ENCODE measurements at regions not wholly inside any gene's neighbourhood (a gene's known extent, or its start where the extent isn't known, plus 50 kb on each side); places are given as distances from the start of the nearest gene placed in this dataset.

DNA sequence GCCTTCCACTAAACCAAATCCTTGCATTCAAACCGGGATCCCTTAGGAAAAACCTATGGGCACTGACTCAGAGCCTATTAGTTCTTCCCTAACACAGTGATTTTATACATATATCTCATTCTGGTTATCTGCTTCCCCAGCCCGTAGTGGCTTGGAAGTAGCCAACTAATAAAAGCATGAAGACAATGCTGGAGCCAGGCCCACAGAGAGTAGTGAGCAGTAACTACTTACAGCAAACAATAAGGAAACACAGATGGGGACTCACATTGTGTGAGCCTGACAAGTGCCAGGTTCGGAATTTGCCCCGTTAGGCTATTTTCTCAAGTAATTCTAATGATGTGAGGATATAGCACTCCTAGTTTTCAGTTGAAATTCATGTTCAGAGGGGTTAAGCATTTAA is 83.3 kb upstream of the OR5AK2 start:
- Histone ChIP-seq H2AFZ (ENCODE audit: control insufficient read depth, low read depth, low read length) (no peak overlapping the region), H3K4me2 (ENCODE audit: control insufficient read depth, insufficient read depth) (no peak overlapping the region)
- no TSS peak for BruUV-seq (replicated peaks)

More for the DNA sequence above, 83.3 kb upstream of the OR5AK2 start:
- DNase-seq (ENCODE audit: low read depth, low spot score) (no peak), ATAC-seq (no peak), FAIRE-seq (no peak)
- TF ChIP-seq, protein P1, sequence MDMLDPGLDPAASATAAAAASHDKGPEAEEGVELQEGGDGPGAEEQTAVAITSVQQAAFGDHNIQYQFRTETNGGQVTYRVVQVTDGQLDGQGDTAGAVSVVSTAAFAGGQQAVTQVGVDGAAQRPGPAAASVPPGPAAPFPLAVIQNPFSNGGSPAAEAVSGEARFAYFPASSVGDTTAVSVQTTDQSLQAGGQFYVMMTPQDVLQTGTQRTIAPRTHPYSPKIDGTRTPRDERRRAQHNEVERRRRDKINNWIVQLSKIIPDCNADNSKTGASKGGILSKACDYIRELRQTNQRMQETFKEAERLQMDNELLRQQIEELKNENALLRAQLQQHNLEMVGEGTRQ (IDR thresholded peaks at IDR 0.05; ENCODE audit: borderline replicate concordance, low read depth, low read length) = no peak
- no peak for TF ChIP-seq NRF1 (conservative IDR thresholded peaks at IDR 0.05; ENCODE audit: low read depth, low read length)
- no peak for TF ChIP-seq EED (IDR thresholded peaks at IDR 0.05; ENCODE audit: low read depth)
- TF ChIP-seq ZBED1 (IDR thresholded peaks at IDR 0.05; ENCODE audit: borderline replicate concordance) = no peak
- TF ChIP-seq, protein P2, sequence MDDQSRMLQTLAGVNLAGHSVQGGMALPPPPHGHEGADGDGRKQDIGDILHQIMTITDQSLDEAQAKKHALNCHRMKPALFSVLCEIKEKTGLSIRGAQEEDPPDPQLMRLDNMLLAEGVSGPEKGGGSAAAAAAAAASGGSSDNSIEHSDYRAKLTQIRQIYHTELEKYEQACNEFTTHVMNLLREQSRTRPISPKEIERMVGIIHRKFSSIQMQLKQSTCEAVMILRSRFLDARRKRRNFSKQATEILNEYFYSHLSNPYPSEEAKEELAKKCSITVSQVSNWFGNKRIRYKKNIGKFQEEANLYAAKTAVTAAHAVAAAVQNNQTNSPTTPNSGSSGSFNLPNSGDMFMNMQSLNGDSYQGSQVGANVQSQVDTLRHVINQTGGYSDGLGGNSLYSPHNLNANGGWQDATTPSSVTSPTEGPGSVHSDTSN (IDR thresholded peaks at IDR 0.05; ENCODE audit: insufficient replicate concordance, low read depth, low read length) = no peak
- no peak for TF ChIP-seq SIX5 (IDR thresholded peaks at IDR 0.05; ENCODE audit: low read depth, low read length, severe bottlenecking)
- TF ChIP-seq WRNIP1 (IDR thresholded peaks at IDR 0.05; ENCODE audit: borderline replicate concordance, low read depth, low read length) = no peak
- no peak for TF ChIP-seq STAT3 (IDR thresholded peaks at IDR 0.05; ENCODE audit: low read depth, low read length)
- TF ChIP-seq ETV6 (conservative IDR thresholded peaks at IDR 0.05 in 1 of 2, IDR thresholded peaks at IDR 0.05 in 1 of 2; ENCODE audit: borderline replicate concordance in 1 of 2, low read depth in 1 of 2) = no peak
- no peak for TF ChIP-seq TCF7 (IDR thresholded peaks at IDR 0.05; ENCODE audit: borderline replicate concordance)
- no peak for TF ChIP-seq TAF1 (IDR thresholded peaks at IDR 0.05; ENCODE audit: borderline replicate concordance, low read depth, low read length)
- TF ChIP-seq, protein P3, sequence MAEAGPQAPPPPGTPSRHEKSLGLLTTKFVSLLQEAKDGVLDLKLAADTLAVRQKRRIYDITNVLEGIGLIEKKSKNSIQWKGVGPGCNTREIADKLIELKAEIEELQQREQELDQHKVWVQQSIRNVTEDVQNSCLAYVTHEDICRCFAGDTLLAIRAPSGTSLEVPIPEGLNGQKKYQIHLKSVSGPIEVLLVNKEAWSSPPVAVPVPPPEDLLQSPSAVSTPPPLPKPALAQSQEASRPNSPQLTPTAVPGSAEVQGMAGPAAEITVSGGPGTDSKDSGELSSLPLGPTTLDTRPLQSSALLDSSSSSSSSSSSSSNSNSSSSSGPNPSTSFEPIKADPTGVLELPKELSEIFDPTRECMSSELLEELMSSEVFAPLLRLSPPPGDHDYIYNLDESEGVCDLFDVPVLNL (IDR thresholded peaks at IDR 0.05; ENCODE audit: low read depth, low read length) = no peak
- no peak for TF ChIP-seq SUZ12 (IDR thresholded peaks at IDR 0.05; ENCODE audit: unreplicated experiment)
- TF ChIP-seq GABPA (IDR thresholded peaks at IDR 0.05; ENCODE audit: low read depth) = no peak
- TF ChIP-seq CHD2 (IDR thresholded peaks at IDR 0.05; ENCODE audit: borderline replicate concordance, low read depth, low read length) = no peak
- Histone ChIP-seq H3K36me3 (ENCODE audit: control insufficient read depth in 2 of 2, insufficient read depth in 2 of 2, low read length in 1 of 2) (no peaks in the 10 kb centered on the region), H3K9me3 (replicated peaks; ENCODE audit: control insufficient read depth, insufficient read depth, low read length) (no peaks in the 10 kb centered on the region), H3K27ac (ENCODE audit: control insufficient read depth, insufficient read depth) (no peak overlapping the region), H3K9ac (ENCODE audit: control insufficient read depth, insufficient read depth, low read length) (no peak overlapping the region), H3K27me3 (replicated peaks in 1 of 2; ENCODE audit: control insufficient read depth in 2 of 2, insufficient read depth in 2 of 2, low read length in 1 of 2) (no peaks in the 10 kb centered on the region), H3K4me3 (no peak overlapping the region), H3K79me2 (ENCODE audit: control insufficient read depth, insufficient read depth, low read length) (no peaks in the 10 kb centered on the region), H4K20me1 (ENCODE audit: control insufficient read depth, insufficient read depth) (no peaks in the 10 kb centered on the region), H3K4me1 (ENCODE audit: control insufficient read depth, insufficient read depth, low read length) (no peaks in the 10 kb centered on the region)
- 27% methylated on average over 4 of the region's 4 CpGs for WGBS (ENCODE audit: insufficient coverage, insufficient replicate concordance, low lambda C conversion rate, missing lambda C conversion rate)
- RAD21 ChIA-PET (ENCODE audit: unreplicated experiment) = no interaction called here
- SMC1A ChIA-PET (ENCODE audit: uncharacterized antibody, unreplicated experiment) = no interaction called here
- POLR2A ChIA-PET = no interaction called here
- CTCF ChIA-PET = no interaction called here
- intact Hi-C loops (cut with micrococcal nuclease; ENCODE audit: unreplicated experiment) = no loop called here
- in situ Hi-C loops (cut with MboI) = no loop called here

All from GM12878 (cell line).